ENCODE measurements at regions not wholly inside any gene's neighbourhood (a gene's known extent, or its start where the extent isn't known, plus 50 kb on each side); places are given as distances from the start of the nearest gene placed in this dataset.

DNA sequence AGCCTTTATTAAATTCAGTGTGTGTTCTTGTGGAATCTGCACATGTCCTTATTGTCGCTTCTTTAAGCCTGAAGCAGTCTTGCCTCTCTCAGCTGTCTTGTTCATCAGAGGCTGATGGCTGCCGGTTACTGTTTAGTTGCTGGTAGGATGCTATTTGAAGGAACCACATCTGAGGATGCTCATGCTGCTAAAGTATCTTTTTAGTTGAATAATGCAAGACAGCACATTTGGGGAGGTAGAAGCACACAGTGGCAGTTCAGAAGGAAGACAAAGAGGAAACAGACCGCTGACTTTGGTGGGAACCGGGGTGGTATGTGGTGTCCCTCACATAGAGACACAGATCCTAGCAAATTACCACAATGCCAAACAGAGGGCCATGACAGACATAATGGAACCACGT is 144.2 kb upstream of the HDDC2 start:
- TF ChIP-seq, protein P1, sequence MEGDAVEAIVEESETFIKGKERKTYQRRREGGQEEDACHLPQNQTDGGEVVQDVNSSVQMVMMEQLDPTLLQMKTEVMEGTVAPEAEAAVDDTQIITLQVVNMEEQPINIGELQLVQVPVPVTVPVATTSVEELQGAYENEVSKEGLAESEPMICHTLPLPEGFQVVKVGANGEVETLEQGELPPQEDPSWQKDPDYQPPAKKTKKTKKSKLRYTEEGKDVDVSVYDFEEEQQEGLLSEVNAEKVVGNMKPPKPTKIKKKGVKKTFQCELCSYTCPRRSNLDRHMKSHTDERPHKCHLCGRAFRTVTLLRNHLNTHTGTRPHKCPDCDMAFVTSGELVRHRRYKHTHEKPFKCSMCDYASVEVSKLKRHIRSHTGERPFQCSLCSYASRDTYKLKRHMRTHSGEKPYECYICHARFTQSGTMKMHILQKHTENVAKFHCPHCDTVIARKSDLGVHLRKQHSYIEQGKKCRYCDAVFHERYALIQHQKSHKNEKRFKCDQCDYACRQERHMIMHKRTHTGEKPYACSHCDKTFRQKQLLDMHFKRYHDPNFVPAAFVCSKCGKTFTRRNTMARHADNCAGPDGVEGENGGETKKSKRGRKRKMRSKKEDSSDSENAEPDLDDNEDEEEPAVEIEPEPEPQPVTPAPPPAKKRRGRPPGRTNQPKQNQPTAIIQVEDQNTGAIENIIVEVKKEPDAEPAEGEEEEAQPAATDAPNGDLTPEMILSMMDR (IDR thresholded peaks at IDR 0.05) = no peak
- TF ChIP-seq ELF4 (CRISPR knock-in tag; IDR thresholded peaks at IDR 0.05; ENCODE audit: low read depth) = no peak
- TF ChIP-seq, protein P2, sequence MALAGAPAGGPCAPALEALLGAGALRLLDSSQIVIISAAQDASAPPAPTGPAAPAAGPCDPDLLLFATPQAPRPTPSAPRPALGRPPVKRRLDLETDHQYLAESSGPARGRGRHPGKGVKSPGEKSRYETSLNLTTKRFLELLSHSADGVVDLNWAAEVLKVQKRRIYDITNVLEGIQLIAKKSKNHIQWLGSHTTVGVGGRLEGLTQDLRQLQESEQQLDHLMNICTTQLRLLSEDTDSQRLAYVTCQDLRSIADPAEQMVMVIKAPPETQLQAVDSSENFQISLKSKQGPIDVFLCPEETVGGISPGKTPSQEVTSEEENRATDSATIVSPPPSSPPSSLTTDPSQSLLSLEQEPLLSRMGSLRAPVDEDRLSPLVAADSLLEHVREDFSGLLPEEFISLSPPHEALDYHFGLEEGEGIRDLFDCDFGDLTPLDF (CRISPR knock-in tag; IDR thresholded peaks at IDR 0.05) = no peak
- TF ChIP-seq FOXJ3 (CRISPR knock-in tag; IDR thresholded peaks at IDR 0.05; ENCODE audit: borderline replicate concordance) = no peak
- no peak for TF ChIP-seq ZNF423 (CRISPR knock-in tag; IDR thresholded peaks at IDR 0.05)

Measured in WTC11 (cell line).